ENCODE measurements at regions not wholly inside any gene's neighbourhood (a gene's known extent, or its start where the extent isn't known, plus 50 kb on each side); places are given as distances from the start of the nearest gene placed in this dataset.

DNA sequence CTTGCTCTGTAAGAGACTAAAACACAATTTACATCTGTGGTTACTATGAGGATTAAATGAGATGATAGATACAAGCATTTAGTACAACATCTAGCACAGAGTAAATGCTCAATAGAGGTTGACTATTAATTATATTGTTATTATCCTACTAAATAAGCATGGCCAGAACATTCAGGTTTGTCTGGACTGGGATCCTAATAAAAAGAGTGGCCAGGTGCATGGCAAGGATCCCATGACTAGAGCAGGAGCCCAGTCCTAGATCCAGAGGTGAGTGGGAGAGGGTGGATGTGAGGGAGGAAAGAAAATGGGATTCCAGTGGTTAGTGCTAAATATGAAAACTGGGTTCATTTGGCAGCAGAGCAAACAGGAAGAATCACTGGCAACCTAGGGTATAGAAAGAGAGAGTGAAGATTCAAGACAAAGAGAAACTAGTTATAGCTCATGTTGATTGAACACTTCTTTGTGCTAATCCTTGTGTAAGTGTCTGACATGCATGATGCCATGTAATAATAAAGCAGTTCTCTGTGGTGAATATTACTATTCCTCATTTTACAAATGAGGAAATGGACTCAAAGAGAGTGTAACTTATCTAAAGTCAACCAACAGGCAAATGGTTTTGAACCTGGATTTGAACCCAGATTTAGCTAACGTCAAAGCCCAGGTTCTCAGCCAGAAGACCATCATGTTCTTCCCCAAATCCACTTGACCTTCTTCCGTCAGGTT, 71.1 kb upstream of the FGGY start:
- TF ChIP-seq, protein P1, sequence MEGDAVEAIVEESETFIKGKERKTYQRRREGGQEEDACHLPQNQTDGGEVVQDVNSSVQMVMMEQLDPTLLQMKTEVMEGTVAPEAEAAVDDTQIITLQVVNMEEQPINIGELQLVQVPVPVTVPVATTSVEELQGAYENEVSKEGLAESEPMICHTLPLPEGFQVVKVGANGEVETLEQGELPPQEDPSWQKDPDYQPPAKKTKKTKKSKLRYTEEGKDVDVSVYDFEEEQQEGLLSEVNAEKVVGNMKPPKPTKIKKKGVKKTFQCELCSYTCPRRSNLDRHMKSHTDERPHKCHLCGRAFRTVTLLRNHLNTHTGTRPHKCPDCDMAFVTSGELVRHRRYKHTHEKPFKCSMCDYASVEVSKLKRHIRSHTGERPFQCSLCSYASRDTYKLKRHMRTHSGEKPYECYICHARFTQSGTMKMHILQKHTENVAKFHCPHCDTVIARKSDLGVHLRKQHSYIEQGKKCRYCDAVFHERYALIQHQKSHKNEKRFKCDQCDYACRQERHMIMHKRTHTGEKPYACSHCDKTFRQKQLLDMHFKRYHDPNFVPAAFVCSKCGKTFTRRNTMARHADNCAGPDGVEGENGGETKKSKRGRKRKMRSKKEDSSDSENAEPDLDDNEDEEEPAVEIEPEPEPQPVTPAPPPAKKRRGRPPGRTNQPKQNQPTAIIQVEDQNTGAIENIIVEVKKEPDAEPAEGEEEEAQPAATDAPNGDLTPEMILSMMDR (IDR thresholded peaks at IDR 0.05) = no peak
- TF ChIP-seq TCF7L2 (IDR thresholded peaks at IDR 0.05; ENCODE audit: low read depth, low read length) = no peak
- no peak for TF ChIP-seq POLR2AphosphoS5 (IDR thresholded peaks at IDR 0.05; ENCODE audit: low read depth, low read length)
- no peak for TF ChIP-seq SIN3A (IDR thresholded peaks at IDR 0.05; ENCODE audit: borderline replicate concordance, insufficient read depth, low read depth, low read length)
- TF ChIP-seq, protein P2, sequence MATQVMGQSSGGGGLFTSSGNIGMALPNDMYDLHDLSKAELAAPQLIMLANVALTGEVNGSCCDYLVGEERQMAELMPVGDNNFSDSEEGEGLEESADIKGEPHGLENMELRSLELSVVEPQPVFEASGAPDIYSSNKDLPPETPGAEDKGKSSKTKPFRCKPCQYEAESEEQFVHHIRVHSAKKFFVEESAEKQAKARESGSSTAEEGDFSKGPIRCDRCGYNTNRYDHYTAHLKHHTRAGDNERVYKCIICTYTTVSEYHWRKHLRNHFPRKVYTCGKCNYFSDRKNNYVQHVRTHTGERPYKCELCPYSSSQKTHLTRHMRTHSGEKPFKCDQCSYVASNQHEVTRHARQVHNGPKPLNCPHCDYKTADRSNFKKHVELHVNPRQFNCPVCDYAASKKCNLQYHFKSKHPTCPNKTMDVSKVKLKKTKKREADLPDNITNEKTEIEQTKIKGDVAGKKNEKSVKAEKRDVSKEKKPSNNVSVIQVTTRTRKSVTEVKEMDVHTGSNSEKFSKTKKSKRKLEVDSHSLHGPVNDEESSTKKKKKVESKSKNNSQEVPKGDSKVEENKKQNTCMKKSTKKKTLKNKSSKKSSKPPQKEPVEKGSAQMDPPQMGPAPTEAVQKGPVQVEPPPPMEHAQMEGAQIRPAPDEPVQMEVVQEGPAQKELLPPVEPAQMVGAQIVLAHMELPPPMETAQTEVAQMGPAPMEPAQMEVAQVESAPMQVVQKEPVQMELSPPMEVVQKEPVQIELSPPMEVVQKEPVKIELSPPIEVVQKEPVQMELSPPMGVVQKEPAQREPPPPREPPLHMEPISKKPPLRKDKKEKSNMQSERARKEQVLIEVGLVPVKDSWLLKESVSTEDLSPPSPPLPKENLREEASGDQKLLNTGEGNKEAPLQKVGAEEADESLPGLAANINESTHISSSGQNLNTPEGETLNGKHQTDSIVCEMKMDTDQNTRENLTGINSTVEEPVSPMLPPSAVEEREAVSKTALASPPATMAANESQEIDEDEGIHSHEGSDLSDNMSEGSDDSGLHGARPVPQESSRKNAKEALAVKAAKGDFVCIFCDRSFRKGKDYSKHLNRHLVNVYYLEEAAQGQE (IDR thresholded peaks at IDR 0.05; ENCODE audit: insufficient read depth in 1 of 2, low read depth in 2 of 2, low read length in 1 of 2) = no peak
